HG03378 (cell line): ENCODE measurements at regions not wholly inside any gene's neighbourhood (a gene's known extent, or its start where the extent isn't known, plus 50 kb on each side); places are given as distances from the start of the nearest gene placed in this dataset.

Experiments used
- ATAC-seq: cut with Tn5 transposase; IDR thresholded peaks from one replicate; pipeline ENCODE4 v1.9.1; 2021; ENCODE audit warnings: mild to moderate bottlenecking, moderate library complexity; ENCODE audit not compliant: unreplicated experiment

- no peak for ATAC-seq
Measured at GRCh38 chr9:86836266-86836665, 111.0 kb downstream of the GAS1 start.

GRCh38 chr9:86830356-86830755, 117.0 kb downstream of the GAS1 start:
- no peak for ATAC-seq

- ATAC-seq: no peak
Measured at GRCh38 chr9:86829496-86830046, 117.7 kb downstream of the GAS1 start.

- ATAC-seq: no peak
Measured at GRCh38 chr9:86828631-86829030, 118.7 kb downstream of the GAS1 start.

GRCh38 chr9:86827893-86828292, 119.4 kb downstream of the GAS1 start:
- ATAC-seq: no peak

GRCh38 chr9:86825299-86825698, 122.0 kb downstream of the GAS1 start:
- ATAC-seq: no peak

GRCh38 chr9:86822006-86822801, 125.1 kb downstream of the GAS1 start:
- no peak for ATAC-seq

GRCh38 chr9:86821006-86821845, 126.1 kb downstream of the GAS1 start:
- no peak for ATAC-seq

GRCh38 chr9:86819552-86819951, 127.8 kb downstream of the GAS1 start:
- no peak for ATAC-seq

- no peak for ATAC-seq
Measured at GRCh38 chr9:86818636-86819035, 128.7 kb downstream of the GAS1 start.

- no peak for ATAC-seq
Measured at GRCh38 chr9:86816868-86817267, 130.4 kb downstream of the GAS1 start.

- ATAC-seq: no peak
Measured at GRCh38 chr9:86816366-86816765, 130.9 kb downstream of the GAS1 start.

GRCh38 chr9:86812616-86813015, 134.7 kb downstream of the GAS1 start:
- no peak for ATAC-seq

GRCh38 chr9:86809759-86810367, 137.4 kb downstream of the GAS1 start:
- ATAC-seq: no peak

GRCh38 chr9:86809151-86809550, 138.2 kb downstream of the GAS1 start:
- no peak for ATAC-seq

- no peak for ATAC-seq
Measured at GRCh38 chr9:86807367-86807976, 139.8 kb downstream of the GAS1 start.

- ATAC-seq: no peak
Measured at GRCh38 chr9:86804011-86804410, 143.3 kb downstream of the GAS1 start.

- no peak for ATAC-seq
Measured at GRCh38 chr9:86802900-86803673, 144.2 kb downstream of the GAS1 start.

GRCh38 chr9:86801246-86801645, 146.1 kb downstream of the GAS1 start:
- no peak for ATAC-seq

- ATAC-seq: no peak
Measured at GRCh38 chr9:86800681-86801080, 146.6 kb downstream of the GAS1 start.
